GM19035 (cell line): ENCODE measurements at regions not wholly inside any gene's neighbourhood (a gene's known extent, or its start where the extent isn't known, plus 50 kb on each side); places are given as distances from the start of the nearest gene placed in this dataset.
"Not testable (repeated sequence)": the region's sequence is repeated elsewhere in the genome, so short reads cannot be mapped to it uniquely, and the experiment has no call there.

Source experiments
- ATAC-seq: cut with Tn5 transposase; IDR thresholded peaks from one replicate; pipeline ENCODE4 v1.9.1; 2021; ENCODE audit not compliant: unreplicated experiment

GRCh38 chr2:220783671-220784070 lies 788.4 kb downstream of the EPHA4 start:
- no peak for ATAC-seq

DNA sequence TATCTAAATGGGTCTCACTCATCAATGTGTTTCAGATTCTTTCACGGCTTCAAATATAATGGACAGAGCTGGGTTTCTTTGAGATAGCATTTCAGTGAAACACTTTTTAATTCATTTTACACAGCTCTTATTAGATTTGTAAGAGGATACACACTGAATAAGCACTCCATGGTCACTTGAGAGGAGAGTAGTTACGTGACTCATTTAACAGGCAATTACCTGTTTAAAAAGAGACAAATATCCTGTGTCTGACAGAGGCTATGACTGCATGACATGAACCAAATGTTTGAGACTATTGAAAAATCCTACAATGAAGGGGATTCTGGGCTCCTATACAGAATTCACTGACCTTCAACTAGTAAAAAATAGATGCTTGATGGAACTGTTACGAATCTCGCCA lies 786.9 kb downstream of the EPHA4 start:
- ATAC-seq, result no peak

- ATAC-seq, result no peak
These were observed 785.9 kb downstream of the EPHA4 start for GRCh38 chr2:220786216-220786615.

GRCh38 chr2:220787251-220787650 lies 784.9 kb downstream of the EPHA4 start:
- no peak for ATAC-seq

- no peak for ATAC-seq
These were observed 782.1 kb downstream of the EPHA4 start for GRCh38 chr2:220789961-220790360.

- ATAC-seq, result no peak
These were observed 776.4 kb downstream of the EPHA4 start for GRCh38 chr2:220795705-220796104.

GRCh38 chr2:220811115-220811514 lies 761.0 kb downstream of the EPHA4 start:
- ATAC-seq, result no peak

DNA sequence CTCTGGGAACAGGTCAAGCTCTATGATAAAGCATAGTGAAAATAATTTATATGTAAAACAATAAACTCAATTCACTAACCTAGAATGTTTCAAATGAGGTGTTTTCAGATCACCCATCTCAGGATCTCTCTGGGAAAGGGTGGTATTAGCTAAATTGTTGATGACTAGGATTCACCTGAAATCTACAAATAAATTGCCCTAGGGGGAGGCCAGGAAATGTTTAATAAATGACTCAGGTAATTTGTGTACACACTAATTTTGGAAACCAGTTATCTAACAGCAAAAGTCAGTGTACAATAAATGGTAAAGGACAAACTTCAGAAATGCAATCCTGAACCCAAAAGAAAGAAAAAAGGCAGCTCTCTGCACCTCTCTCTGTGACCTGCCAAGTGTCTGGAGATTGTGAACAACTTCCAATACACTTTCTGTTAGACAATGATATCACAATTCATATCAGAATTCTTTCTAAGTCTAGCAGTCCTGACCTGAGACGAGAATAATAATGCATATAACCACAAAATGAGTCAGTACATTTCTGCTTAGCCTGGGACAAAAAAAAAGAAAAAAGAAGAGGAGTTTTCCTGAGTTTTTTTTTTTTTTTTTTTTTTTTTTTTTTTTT lies 760.0 kb downstream of the EPHA4 start:
- ATAC-seq, result no peak

GRCh38 chr2:220814441-220814840 lies 757.7 kb downstream of the EPHA4 start:
- no peak for ATAC-seq

GRCh38 chr2:220815698-220816097 lies 756.4 kb downstream of the EPHA4 start:
- ATAC-seq, result no peak

- ATAC-seq, result no peak
These were observed 750.4 kb downstream of the EPHA4 start for GRCh38 chr2:220821683-220822082.

DNA sequence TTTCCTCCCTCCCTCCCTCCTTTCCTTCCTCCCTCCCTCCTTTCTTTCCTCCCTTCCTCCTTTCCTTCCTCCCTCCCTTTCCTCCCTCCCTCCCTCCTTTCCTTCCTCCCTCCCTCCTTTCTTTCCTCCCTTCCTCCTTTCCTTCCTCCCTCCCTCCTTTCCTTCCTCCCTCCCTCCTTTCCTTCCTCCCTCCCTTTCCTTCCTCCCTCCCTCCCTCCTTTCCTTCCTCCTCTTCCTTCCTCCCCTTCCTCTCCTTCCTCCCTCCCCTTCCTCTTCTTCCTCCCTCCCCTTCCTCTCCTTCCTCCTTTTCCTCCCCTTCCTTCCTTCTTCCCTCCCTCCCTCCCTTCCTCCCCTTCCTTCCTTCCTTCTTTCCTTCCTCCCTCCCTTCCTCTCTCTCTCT lies 748.5 kb downstream of the EPHA4 start:
- not testable (repeated sequence) for ATAC-seq

GRCh38 chr2:220833446-220833845 lies 738.7 kb downstream of the EPHA4 start:
- ATAC-seq, result no peak

GRCh38 chr2:220835583-220835982 lies 736.5 kb downstream of the EPHA4 start:
- no peak for ATAC-seq

- ATAC-seq, result no peak
These were observed 734.9 kb downstream of the EPHA4 start for GRCh38 chr2:220837226-220837625.

GRCh38 chr2:220842901-220843665 lies 729.0 kb downstream of the EPHA4 start:
- no peak for ATAC-seq

DNA sequence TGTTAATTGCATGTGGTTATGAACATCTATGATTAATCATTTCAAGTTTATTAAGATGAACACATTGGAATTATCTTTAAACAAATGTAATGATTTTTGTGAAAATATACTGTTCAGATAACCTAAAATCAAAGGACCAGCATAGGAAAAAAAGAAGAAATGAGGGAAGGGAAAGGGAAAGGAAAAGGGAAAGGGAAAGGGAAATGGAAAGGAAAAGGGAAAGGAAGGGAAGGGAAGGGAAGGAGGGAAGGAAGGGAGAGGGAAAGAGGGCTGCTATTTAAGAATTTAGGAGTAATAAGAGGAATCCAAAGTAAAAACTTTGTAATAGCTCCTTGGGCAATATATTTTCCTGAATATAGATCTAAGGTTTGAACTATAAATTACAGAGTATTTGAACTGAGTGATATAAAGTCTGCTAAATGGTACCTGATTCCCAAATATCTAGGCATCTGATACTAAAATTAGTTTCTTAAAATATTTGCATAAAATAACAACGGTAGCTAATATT lies 726.3 kb downstream of the EPHA4 start:
- no peak for ATAC-seq

GRCh38 chr2:220847006-220847405 lies 725.1 kb downstream of the EPHA4 start:
- no peak for ATAC-seq

DNA sequence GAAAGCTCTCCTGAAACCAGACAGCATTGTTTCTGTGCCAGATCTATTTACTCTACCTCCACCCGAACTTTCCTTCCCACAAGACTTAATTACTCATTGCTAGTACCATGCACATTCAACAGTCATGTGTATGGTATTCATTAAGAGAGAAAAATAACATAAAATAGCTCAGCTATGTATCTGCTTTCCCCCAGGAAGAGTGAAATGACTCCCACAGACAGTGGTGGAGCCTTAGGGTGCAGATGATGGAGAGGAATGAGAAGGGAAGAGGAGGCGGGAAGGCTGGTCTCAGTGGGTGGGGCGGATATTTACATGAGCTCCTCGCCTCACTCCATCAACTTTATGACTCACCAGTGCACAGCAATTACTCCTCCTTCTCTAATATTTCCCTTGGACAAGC lies 724.5 kb downstream of the EPHA4 start:
- no peak for ATAC-seq

- ATAC-seq, result no peak
These were observed 722.7 kb downstream of the EPHA4 start for GRCh38 chr2:220849433-220849832.

DNA sequence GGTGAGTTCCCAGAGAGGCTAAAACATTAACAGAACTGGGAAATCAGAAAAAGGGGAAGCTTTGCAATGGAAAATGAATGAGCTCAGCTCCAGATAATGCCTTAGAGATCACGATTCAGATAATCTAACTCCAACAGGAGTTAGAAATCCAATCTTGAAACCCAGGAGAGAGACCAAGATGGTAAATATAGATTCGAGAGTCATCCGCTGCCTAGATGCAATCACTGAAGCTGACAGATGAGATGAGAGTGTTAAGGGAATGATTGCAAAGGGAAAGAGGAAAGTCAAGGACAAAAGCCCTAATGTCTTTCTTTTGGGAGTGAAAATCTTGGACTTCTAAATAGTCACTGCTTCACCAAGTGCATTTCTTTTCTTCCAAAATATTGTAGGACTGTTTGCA lies 722.0 kb downstream of the EPHA4 start:
- ATAC-seq, result no peak

DNA sequence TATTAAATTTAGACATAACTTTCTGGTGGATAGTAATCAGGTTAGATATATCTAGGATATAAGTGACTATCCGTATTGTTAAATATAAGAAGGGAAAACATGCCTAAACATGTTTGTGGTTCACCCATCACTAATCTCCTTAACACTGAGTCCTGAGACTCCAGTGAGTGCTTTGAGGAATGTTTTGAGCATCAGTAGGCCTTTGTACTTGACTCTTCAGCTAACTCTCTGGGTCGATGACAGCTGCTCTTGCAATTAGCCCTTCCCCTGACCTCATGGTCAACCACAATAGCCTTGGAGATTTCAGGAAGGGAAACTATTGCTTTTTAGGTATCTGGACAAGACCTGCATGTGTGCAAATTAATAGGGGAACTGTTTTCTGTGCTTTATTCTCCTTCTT lies 716.8 kb downstream of the EPHA4 start:
- ATAC-seq, result no peak

GRCh38 chr2:220856486-220856885 lies 715.6 kb downstream of the EPHA4 start:
- no peak for ATAC-seq
